IMR-90 (cell line): ENCODE measurements at regions not wholly inside any gene's neighbourhood (a gene's known extent, or its start where the extent isn't known, plus 50 kb on each side); places are given as distances from the start of the nearest gene placed in this dataset.
A peak's percentile ranks its signal among the peaks of the same experiment; 100 is the strongest.

Experiments
- ATAC-seq: fragments of 200-7000 bp; cut with Tn5 transposase; 2 replicates; pipeline ENCODE4 v1.9.1; 2020; ENCODE audit warnings: low read depth, mild to moderate bottlenecking, moderate library complexity
- BruUV-seq: library from RNA; stranded (reverse); fragments of 400-500 nt; replicated peaks from 2 replicates; lab custom pipeline; 2021; lab: Mats Ljungman, UMichigan
- CTCF ChIA-PET: fragments of 300-600 bp; formaldehyde crosslinking; extraction: SDS; loops from one replicate; lab custom pipeline; 2021; ENCODE audit warnings: antibody characterized with exemption; lab: Yijun Ruan, JAX
- POLR2A ChIA-PET: fragments of 300-600 bp; sonication (Branson Sonifier 250); formaldehyde crosslinking; loops from one replicate; lab custom pipeline; 2022; ENCODE audit warnings: antibody characterized with exemption; ENCODE audit not compliant: unreplicated experiment; lab: Charles Lee
- DNase-seq: peaks from one replicate; pipeline ENCODE4 v3.0.0; 2013
- H2AFZ ChIP-seq: replicated peaks from 2 replicates; pipeline ENCODE3; 2013; ENCODE audit warnings: low read length, mild to moderate bottlenecking; ENCODE audit not compliant: poor library complexity
- H2AK5ac ChIP-seq: 2 replicates; pipeline ENCODE4 v1.6.1; 2013; ENCODE audit warnings: low read depth, low read length, inconsistent platforms
- H2AK9ac ChIP-seq: replicated peaks from 2 replicates; pipeline ENCODE3; 2013; ENCODE audit warnings: mild to moderate bottlenecking, low read depth, low read length, moderate library complexity; ENCODE audit not compliant: poor library complexity
- H2BK120ac ChIP-seq: 2 replicates; pipeline ENCODE4 v1.6.1; 2013; ENCODE audit warnings: low read depth, low read length, inconsistent platforms
- H2BK15ac ChIP-seq: 3 replicates; pipeline ENCODE4 v1.6.1; 2013; ENCODE audit warnings: low read depth, low read length, inconsistent platforms
- H2BK20ac ChIP-seq: 2 replicates; pipeline ENCODE4 v1.6.1; 2013; ENCODE audit warnings: low read depth, mild to moderate bottlenecking, inconsistent platforms, low read length, moderate library complexity
- H2BK5ac ChIP-seq: 2 replicates; pipeline ENCODE4 v1.6.1; 2013; ENCODE audit warnings: mild to moderate bottlenecking, low read depth, low read length, inconsistent platforms; ENCODE audit not compliant: poor library complexity, severe bottlenecking
- H3K14ac ChIP-seq: replicated peaks from 2 replicates; pipeline ENCODE4 v1.6.1; 2013; ENCODE audit warnings: low read depth, low read length, inconsistent platforms
- H3K18ac ChIP-seq: 2 replicates; pipeline ENCODE4 v1.6.1; 2013; ENCODE audit warnings: low read depth, low read length, control low read depth
- H3K23ac ChIP-seq: 2 replicates; pipeline ENCODE4 v1.6.1; 2013; ENCODE audit warnings: low read depth, low read length, inconsistent platforms
- H3K27ac ChIP-seq: 2 replicates; pipeline ENCODE4 v1.5.1; 2013; ENCODE audit warnings: mild to moderate bottlenecking, control low read depth, low read length; ENCODE audit not compliant: insufficient read depth
- H3K27me3 ChIP-seq: 2 replicates; pipeline ENCODE4 v1.6.1; 2013; ENCODE audit warnings: low read length; ENCODE audit not compliant: control insufficient read depth, insufficient read depth
- H3K36me3 ChIP-seq: 2 replicates; pipeline ENCODE4 v1.6.1; 2013; ENCODE audit warnings: low read length, mixed read lengths; ENCODE audit not compliant: control insufficient read depth, insufficient read depth
- H3K4ac ChIP-seq: 2 replicates; pipeline ENCODE4 v1.6.1; 2013; ENCODE audit warnings: low read depth, low read length, inconsistent platforms
- H3K4me1 ChIP-seq: 2 replicates; pipeline ENCODE4 v1.6.1; 2013; ENCODE audit warnings: low read length, mixed read lengths; ENCODE audit not compliant: control insufficient read depth, insufficient read depth
- H3K4me2 ChIP-seq: 2 replicates; pipeline ENCODE4 v1.6.1; 2013; ENCODE audit warnings: low read depth, mild to moderate bottlenecking, control low read depth, low read length, moderate library complexity
- H3K4me3 ChIP-seq: 2 replicates; pipeline ENCODE4 v1.5.1; 2013; ENCODE audit warnings: low read depth, mild to moderate bottlenecking, control low read depth, low read length, moderate library complexity; ENCODE audit not compliant: insufficient read depth
- H3K56ac ChIP-seq: 2 replicates; pipeline ENCODE4 v1.6.1; 2013; ENCODE audit warnings: low read length, inconsistent platforms; ENCODE audit not compliant: insufficient read depth; ENCODE audit errors: extremely low read depth
- H3K79me1 ChIP-seq, 2 experiments: 2 replicates each; pipeline ENCODE4 v1.6.1; 2013; ENCODE audit warnings: low read length in 2 of 2, inconsistent platforms in 1 of 2, low read depth in 1 of 2
- H3K9ac ChIP-seq: 2 replicates; pipeline ENCODE4 v1.6.1; 2013; ENCODE audit warnings: low read depth, low read length, control low read depth
- H3K9me1 ChIP-seq: 2 replicates; pipeline ENCODE4 v1.6.1; 2013; ENCODE audit warnings: low read length, inconsistent platforms; ENCODE audit not compliant: insufficient read depth
- H3K9me3 ChIP-seq: 2 replicates; pipeline ENCODE4 v1.6.1; 2013; ENCODE audit warnings: low read length; ENCODE audit not compliant: control insufficient read depth, insufficient read depth
- H4K20me1 ChIP-seq: 2 replicates; pipeline ENCODE4 v1.6.1; 2013; ENCODE audit warnings: low read length, inconsistent platforms; ENCODE audit not compliant: insufficient read depth
- H4K5ac ChIP-seq: 2 replicates; pipeline ENCODE4 v1.6.1; 2013; ENCODE audit warnings: mild to moderate bottlenecking, low read depth, low read length, control low read depth
- H4K8ac ChIP-seq, 2 experiments: 2 replicates each; pipeline ENCODE4 v1.6.1; 2013; ENCODE audit warnings: low read depth in 2 of 2, low read length in 2 of 2, control low read depth in 1 of 2, inconsistent platforms in 1 of 2
- H4K91ac ChIP-seq: 2 replicates; pipeline ENCODE4 v1.6.1; 2013; ENCODE audit warnings: low read depth, low read length, inconsistent platforms; ENCODE audit not compliant: insufficient read depth
- BHLHE40 ChIP-seq: fragments of 150-350 bp; IDR thresholded peaks from 2 replicates; pipeline ENCODE4 v1.6.1; 2016; ENCODE audit warnings: mild to moderate bottlenecking, low read depth, low read length
- CEBPB ChIP-seq: IDR thresholded peaks from 2 replicates; pipeline ENCODE4 v1.6.1; 2012; ENCODE audit warnings: low read depth, low read length, improper control_type of control experiment
- CHD1 ChIP-seq: IDR thresholded peaks from 2 replicates; pipeline ENCODE4 v1.6.1; 2012; ENCODE audit warnings: low read depth, low read length, improper control_type of control experiment
- FOS ChIP-seq: fragments of 150-350 bp; IDR thresholded peaks from 2 replicates; pipeline ENCODE4 v1.6.1; 2016; ENCODE audit warnings: low read depth, low read length
- MAFK ChIP-seq: IDR thresholded peaks from 2 replicates; pipeline ENCODE4 v1.6.1; 2012; ENCODE audit warnings: low read depth, low read length, improper control_type of control experiment
- MAZ ChIP-seq: IDR thresholded peaks from 2 replicates; pipeline ENCODE4 v1.6.1; 2012; ENCODE audit warnings: low read depth, mild to moderate bottlenecking, low read length, improper control_type of control experiment, moderate library complexity, borderline replicate concordance
- MXI1 ChIP-seq: IDR thresholded peaks from 2 replicates; pipeline ENCODE4 v1.6.1; 2012; ENCODE audit warnings: low read depth, mild to moderate bottlenecking, low read length, moderate library complexity, borderline replicate concordance
- NFE2L2 ChIP-seq: fragments of 150-350 bp; IDR thresholded peaks from 2 replicates; pipeline ENCODE4 v1.6.1; 2016; ENCODE audit warnings: low read depth, mild to moderate bottlenecking, low read length
- POLR2A ChIP-seq: IDR thresholded peaks from 2 replicates; pipeline ENCODE4 v1.6.1; 2012; ENCODE audit warnings: mild to moderate bottlenecking, low read depth, low read length
- RAD21 ChIP-seq: IDR thresholded peaks from 2 replicates; pipeline ENCODE4 v1.6.1; 2012; ENCODE audit warnings: low read length, improper control_type of control experiment
- RCOR1 ChIP-seq: IDR thresholded peaks from 2 replicates; pipeline ENCODE4 v1.6.1; 2012; ENCODE audit warnings: mild to moderate bottlenecking, low read length, improper control_type of control experiment; ENCODE audit not compliant: insufficient replicate concordance
- SMC3 ChIP-seq: fragments of 150-350 bp; IDR thresholded peaks from 2 replicates; pipeline ENCODE4 v1.6.1; 2016; ENCODE audit warnings: low read depth, mild to moderate bottlenecking, antibody characterized with exemption, low read length, moderate library complexity
- WGBS, 2 experiments: methylation state at CpG; one replicate each; pipeline versions ENCODE4 v1.1.5 to v1.1.7; 2013; ENCODE audit warnings: missing lambda C conversion rate in 2 of 2; ENCODE audit not compliant: insufficient read length in 1 of 2; ENCODE audit errors: extremely low coverage in 2 of 2; 5-methylcytosine and 5-hydroxymethylcytosine counted together
- dilution Hi-C: fragments of 300-500 bp; cut with HindIII; formaldehyde crosslinking; loops from one replicate; pipeline ENCODE4 v1.14.3; 2018; ENCODE audit warnings: low sequenced_read_pairs; ENCODE audit not compliant: unreplicated experiment
- in situ Hi-C: fragments of 300-500 bp; cut with MboI; formaldehyde crosslinking; loops from 3 replicates; pipeline ENCODE4 v1.14.3; 2019; ENCODE audit warnings: low sequenced_read_pairs, inconsistent platforms, mixed read lengths
- intact Hi-C: fragments of 100-400 bp; cut with micrococcal nuclease; formaldehyde crosslinking; loops from 2 replicates; pipeline ENCODE4 v1.10.0; 2022
- TF ChIP-seq, protein P1 (sequence below): conservative IDR thresholded peaks from 2 replicates; pipeline ENCODE4 v1.5.1; 2012; ENCODE audit warnings: mild to moderate bottlenecking, low read depth, low read length, improper control_type of control experiment
- TF ChIP-seq, protein P2 (sequence below): fragments of 150-350 bp; IDR thresholded peaks from 2 replicates; pipeline ENCODE4 v1.6.1; 2016; ENCODE audit warnings: low read depth, mild to moderate bottlenecking, low read length, moderate library complexity, borderline replicate concordance
- TF ChIP-seq, protein P3 (sequence below): fragments of 150-350 bp; IDR thresholded peaks from 2 replicates; pipeline ENCODE4 v1.6.1; 2017; ENCODE audit warnings: mild to moderate bottlenecking, antibody characterized with exemption, low read length, low read depth

DNA sequence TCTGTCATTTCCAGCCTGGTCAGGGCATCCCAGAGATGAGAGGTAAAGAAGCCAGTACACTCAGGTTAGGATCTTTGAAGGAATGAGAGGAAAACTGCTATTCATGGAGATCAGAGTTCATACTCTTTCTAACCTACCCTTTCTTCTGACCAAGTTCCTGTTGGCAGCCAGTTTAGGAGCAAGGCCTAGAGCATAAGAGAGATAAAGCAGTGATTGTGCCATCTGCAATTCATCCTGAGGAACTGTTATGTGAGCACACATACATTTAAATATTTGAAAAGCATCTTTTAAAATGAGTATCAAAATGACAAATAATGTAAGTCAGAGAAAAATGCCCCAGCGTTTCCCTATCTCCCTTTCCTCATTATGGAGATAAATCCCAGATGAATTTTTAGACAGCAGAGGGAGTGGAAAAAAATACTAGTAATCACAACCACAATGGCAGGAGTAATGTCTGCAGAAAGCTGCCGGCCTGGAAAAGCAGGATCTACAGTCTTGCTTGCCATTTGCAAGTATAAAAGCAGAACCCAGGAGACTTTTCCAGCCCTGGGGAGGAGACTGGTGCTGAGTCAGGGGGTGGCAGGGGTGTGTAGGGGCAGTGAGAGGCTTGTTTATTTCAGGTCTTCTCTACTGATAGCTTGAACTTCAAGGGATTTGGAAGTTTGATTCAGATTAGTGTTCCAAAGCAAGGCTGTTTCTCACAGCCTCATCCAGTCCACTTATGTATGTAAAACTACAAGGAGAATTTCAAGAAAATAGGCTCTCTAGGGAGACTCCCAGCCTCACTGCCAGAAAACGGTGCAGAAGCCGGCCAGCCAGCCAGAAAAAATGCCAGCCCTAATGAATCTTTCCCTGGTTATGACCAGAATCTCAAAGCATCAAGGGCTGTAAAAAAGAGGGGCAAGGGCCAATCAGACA, 1052.4 kb downstream of the TUSC7 start:
- WGBS, 2 experiments = no CpG with 5 or more reads among the region's 4 CpGs
- dilution Hi-C loops (no loop called here), intact Hi-C loops (no loop called here), in situ Hi-C loops (no loop called here)
- no peak overlapping the region for H4K5ac ChIP-seq
- ChIA-PET POLR2A (no interaction called here), CTCF (interaction anchor here (0.6 to 0.8 kb wide), 2 partner anchors 284 to 1700 kb away, joined by 3 to 4 read pairs; no protein-coding TSS in a partner anchor)
- no peak overlapping the region for H3K4me2 ChIP-seq
- H4K91ac ChIP-seq = no peak overlapping the region
- no peaks in the 10 kb centered on the region; the same call in 1 of the 2 replicates for H3K9me1 ChIP-seq
- no peak overlapping the region for H4K8ac ChIP-seq
- H3K27ac ChIP-seq = no peak overlapping the region
- no peak overlapping the region for H3K4me3 ChIP-seq
- no peak overlapping the region for H2AK5ac ChIP-seq
- no peaks in the 10 kb centered on the region for H3K9me3 ChIP-seq
- no peak for TF ChIP-seq FOS
- TF ChIP-seq, protein P1, sequence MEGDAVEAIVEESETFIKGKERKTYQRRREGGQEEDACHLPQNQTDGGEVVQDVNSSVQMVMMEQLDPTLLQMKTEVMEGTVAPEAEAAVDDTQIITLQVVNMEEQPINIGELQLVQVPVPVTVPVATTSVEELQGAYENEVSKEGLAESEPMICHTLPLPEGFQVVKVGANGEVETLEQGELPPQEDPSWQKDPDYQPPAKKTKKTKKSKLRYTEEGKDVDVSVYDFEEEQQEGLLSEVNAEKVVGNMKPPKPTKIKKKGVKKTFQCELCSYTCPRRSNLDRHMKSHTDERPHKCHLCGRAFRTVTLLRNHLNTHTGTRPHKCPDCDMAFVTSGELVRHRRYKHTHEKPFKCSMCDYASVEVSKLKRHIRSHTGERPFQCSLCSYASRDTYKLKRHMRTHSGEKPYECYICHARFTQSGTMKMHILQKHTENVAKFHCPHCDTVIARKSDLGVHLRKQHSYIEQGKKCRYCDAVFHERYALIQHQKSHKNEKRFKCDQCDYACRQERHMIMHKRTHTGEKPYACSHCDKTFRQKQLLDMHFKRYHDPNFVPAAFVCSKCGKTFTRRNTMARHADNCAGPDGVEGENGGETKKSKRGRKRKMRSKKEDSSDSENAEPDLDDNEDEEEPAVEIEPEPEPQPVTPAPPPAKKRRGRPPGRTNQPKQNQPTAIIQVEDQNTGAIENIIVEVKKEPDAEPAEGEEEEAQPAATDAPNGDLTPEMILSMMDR = no peak
- no peak for TF ChIP-seq SMC3
- TF ChIP-seq NFE2L2 = no peak
- no peak for TF ChIP-seq MAFK
- TF ChIP-seq, protein P2, sequence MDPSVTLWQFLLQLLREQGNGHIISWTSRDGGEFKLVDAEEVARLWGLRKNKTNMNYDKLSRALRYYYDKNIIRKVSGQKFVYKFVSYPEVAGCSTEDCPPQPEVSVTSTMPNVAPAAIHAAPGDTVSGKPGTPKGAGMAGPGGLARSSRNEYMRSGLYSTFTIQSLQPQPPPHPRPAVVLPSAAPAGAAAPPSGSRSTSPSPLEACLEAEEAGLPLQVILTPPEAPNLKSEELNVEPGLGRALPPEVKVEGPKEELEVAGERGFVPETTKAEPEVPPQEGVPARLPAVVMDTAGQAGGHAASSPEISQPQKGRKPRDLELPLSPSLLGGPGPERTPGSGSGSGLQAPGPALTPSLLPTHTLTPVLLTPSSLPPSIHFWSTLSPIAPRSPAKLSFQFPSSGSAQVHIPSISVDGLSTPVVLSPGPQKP = no peak
- TF ChIP-seq BHLHE40 = no peak
- TF ChIP-seq, protein P3, sequence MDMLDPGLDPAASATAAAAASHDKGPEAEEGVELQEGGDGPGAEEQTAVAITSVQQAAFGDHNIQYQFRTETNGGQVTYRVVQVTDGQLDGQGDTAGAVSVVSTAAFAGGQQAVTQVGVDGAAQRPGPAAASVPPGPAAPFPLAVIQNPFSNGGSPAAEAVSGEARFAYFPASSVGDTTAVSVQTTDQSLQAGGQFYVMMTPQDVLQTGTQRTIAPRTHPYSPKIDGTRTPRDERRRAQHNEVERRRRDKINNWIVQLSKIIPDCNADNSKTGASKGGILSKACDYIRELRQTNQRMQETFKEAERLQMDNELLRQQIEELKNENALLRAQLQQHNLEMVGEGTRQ = no peak
- no peak for TF ChIP-seq RAD21
- no peak for TF ChIP-seq CHD1
- no peak for TF ChIP-seq MXI1
- no peak for TF ChIP-seq POLR2A
- TF ChIP-seq MAZ = no peak
- no peak for TF ChIP-seq CEBPB
- TF ChIP-seq RCOR1 = no peak
- no peak overlapping the region for H2BK5ac ChIP-seq
- H3K4me1 ChIP-seq = peaks cover 6% of the 10 kb centered on the region; the same call in 1 of the 2 replicates
- H3K36me3 ChIP-seq = no peaks in the 10 kb centered on the region
- no peak overlapping the region for H3K14ac ChIP-seq
- H2BK15ac ChIP-seq = no peak overlapping the region; the same call in 2 of the 3 replicates
- H3K18ac ChIP-seq = no peak overlapping the region
- H3K56ac ChIP-seq = no peak overlapping the region
- DNase-seq = no peak
- no peak overlapping the region for H3K4ac ChIP-seq
- no peaks in the 10 kb centered on the region for H3K79me1 ChIP-seq
- H3K9ac ChIP-seq = no peak overlapping the region
- H4K20me1 ChIP-seq = no peaks in the 10 kb centered on the region
- no peak overlapping the region for H2AFZ ChIP-seq
- H2BK20ac ChIP-seq = no peak overlapping the region
- no peak overlapping the region for H2AK9ac ChIP-seq
- no peak overlapping the region for H2BK120ac ChIP-seq
- H3K27me3 ChIP-seq = no peaks in the 10 kb centered on the region
- no peak overlapping the region for H3K23ac ChIP-seq
- no TSS peak for BruUV-seq
- ATAC-seq = peak; percentile 53
